AG09319 (cell line): ENCODE measurements at regions not wholly inside any gene's neighbourhood (a gene's known extent, or its start where the extent isn't known, plus 50 kb on each side); places are given as distances from the start of the nearest gene placed in this dataset.

Experiments
- DNase-seq: peaks from one replicate; pipeline ENCODE4 v3.0.0-alpha.2; 2010; ENCODE audit warnings: low read depth; ENCODE audit errors: extremely low read depth
- TF ChIP-seq, protein P1 (sequence below): IDR thresholded peaks from 2 replicates; pipeline ENCODE4 v1.5.1; 2011; ENCODE audit warnings: low read depth, mild to moderate bottlenecking, inconsistent platforms, low read length, moderate library complexity

DNA sequence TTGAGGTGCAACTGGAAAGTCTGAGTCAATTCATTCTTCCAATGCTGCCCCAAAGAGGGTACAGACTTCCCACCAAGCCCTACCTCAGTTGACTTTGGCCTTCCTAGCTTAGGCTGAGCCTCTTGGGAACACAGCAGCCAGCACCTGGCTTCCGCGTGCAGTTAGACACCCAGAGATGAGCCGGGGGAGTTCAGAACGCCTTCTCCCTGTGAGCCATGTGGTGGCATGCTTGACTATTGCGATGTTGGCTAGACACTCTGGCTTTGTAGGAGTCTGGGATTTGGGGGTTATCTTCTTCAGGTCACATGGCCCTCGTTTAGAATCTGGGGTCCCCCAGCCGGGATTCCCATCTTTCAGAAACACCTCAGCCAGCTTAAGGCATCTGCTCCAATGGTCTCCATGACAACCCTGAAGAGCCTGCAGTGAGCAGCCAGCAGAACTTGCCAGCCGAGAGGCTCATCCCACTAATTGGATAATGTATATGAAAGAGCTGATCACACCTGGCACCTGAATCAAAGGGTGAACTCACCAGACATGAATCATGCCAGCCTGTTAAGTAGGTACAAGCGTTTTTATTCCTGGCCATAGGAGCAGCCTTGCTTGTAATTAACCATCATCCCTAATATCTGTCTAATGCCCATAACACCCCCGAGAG is 167.5 kb downstream of the SYK start:
- DNase-seq: no peak
- TF ChIP-seq, protein P1, sequence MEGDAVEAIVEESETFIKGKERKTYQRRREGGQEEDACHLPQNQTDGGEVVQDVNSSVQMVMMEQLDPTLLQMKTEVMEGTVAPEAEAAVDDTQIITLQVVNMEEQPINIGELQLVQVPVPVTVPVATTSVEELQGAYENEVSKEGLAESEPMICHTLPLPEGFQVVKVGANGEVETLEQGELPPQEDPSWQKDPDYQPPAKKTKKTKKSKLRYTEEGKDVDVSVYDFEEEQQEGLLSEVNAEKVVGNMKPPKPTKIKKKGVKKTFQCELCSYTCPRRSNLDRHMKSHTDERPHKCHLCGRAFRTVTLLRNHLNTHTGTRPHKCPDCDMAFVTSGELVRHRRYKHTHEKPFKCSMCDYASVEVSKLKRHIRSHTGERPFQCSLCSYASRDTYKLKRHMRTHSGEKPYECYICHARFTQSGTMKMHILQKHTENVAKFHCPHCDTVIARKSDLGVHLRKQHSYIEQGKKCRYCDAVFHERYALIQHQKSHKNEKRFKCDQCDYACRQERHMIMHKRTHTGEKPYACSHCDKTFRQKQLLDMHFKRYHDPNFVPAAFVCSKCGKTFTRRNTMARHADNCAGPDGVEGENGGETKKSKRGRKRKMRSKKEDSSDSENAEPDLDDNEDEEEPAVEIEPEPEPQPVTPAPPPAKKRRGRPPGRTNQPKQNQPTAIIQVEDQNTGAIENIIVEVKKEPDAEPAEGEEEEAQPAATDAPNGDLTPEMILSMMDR: no peak

DNA sequence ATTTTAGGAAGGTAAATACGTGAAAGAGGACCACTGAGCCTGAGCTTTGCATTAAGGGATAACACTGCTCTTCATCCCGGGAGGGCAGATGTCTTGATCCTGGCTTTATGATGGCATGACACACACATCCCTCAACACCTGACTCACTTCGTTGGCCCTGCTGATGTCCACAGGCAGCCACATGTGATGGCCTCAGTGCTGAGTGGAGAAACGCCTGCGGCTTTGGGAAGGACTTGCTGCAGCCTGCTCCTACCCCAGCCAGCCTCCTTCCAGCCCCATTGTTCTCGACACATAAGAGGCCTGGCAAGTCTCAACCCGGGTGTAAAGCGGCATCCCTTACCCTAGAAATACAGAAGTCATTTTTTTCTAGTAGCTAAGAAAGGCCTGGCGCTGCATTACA is 169.0 kb downstream of the SYK start:
- no peak for DNase-seq
- TF ChIP-seq, protein P1: no peak

DNA sequence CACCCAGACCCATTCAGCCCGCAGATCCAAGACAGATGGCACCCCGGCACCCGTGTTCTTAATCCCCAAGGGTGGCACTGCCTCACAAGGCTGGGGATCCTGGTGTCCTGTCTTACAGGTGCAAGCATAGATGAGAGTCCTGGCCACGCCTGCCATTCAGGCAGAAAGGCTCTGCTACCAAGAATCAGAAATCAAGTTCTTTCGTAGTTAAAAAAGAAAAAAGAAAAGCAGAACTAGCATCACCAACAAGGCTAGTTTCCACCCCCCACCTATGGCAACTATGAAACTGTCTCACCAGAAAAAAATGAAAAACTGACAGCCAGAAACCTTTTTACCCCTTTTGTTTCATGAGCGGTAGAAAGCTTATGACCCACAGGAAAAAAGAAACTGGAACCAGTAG is 170.4 kb downstream of the SYK start:
- DNase-seq: no peak
- TF ChIP-seq, protein P1: no peak

DNA sequence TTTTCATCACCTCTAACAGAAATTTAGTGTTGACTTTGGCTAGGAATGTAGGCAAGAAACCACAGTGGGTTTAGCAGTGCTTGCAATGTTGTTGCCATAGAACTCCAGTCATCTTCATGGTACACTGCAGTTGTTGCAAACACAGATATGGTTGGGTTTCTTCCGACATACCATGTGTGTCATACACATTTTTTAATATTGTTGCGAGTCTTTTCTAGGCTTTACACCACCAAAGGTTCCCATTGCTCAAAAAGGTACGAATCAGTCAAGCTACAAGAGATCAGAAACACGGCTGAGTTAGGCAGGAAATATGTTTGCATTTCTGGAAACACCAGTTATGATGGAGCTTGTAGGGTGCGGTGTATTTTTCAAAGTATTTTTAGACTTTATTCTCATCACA is 172.4 kb downstream of the SYK start:
- TF ChIP-seq, protein P1: no peak
- peak; percentile 60 for DNase-seq

DNA sequence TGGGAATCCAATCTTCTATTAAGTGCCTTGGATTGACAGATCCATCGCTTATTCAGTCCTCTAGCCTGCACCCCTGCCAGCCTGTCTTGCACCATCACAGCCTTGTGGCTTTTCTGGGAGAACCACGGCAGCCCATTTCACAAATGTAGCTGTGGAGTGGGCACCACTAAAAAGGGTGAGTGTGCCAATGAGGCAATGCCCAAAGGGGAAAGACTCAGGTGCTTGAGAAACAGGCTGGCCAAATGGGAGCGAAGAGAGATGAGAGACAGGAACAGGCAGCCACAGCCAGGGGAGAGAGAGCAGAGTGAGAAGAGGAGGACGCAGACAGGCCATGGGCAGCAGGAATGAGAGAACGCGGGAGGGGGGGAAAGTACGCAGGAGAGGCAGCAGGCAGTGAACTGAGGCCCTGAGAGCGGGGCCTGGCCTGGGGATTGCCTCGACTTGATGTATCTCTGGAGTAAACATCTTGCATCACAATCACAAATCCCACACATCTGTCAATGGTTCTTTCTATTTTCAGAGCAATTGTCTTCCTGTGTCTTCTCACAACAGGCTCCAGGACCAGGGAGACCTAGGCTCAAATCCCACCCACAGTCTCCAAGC is 173.1 kb downstream of the SYK start:
- DNase-seq: no peak
- TF ChIP-seq, protein P1: no peak

DNA sequence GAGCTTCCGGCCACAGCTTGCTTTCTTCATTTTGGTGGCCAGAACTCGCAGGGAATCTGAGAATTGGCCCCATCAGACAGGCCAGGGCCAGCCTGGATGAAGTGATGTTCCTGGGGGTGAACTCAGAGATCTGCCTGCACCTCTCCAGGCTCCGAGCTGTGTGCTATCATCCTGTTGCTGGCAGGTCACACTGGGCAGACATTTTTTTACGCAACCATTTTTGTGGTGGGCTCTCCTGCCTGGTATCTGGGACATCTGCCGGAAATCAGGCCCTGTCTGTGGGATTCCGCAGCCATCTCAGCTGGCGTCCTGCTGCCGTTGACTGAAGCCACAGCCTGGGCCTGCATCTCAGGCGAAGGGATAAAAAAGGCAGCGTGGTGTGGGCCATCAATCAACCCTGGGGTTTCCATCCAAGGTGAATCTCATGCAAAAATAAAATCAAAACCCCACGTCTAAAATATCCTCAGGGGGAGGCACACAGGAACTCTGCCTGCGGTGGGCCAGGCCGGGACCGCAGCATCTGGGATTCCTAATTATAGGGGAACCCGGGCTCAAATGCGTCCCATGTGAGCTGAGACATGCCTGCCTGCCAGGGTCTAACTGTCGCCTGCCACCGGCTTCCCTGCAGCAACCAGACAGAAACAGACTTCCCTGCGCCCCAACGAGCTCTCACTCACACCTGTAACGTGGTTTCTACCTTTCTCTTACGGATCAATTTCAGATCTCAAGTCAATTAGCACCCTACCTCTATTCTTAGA is 174.3 kb downstream of the SYK start:
- DNase-seq: no peak
- TF ChIP-seq, protein P1: no peak

DNA sequence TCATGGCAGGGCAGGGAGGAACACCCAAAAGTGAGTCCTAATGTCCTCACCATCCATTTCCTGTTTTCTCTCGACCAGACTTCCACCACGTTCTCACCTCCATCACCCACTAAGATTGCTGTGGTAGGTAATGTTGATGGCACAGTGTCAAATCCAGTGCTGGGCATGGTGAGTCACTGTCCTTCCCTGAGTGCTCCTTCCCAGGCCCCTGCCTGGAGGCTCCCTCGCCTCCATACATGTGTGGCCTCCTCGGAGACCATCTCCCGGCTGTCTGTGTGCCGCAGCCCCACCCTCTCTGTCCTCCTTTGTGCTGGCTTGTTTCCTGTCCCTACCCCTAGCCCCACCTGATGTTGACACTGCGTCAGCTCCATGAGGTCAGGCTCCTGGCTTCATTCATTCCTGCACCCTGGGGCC is 177.5 kb downstream of the SYK start:
- DNase-seq: no peak
- TF ChIP-seq, protein P1: no peak
